Psoas muscle (tissue), 7 donors: ENCODE measurements at regions not wholly inside any gene's neighbourhood (a gene's known extent, or its start where the extent isn't known, plus 50 kb on each side); places are given as distances from the start of the nearest gene placed in this dataset.

ENCODE experiments used
- ATAC-seq, 4 donors: fragments of 200-7000 bp; cut with Tn5 transposase; one replicate each; pipeline ENCODE4 v1.9.1; 2020; ENCODE audit warnings: moderate library complexity in 3 of 4, mild to moderate bottlenecking in 2 of 4
- DNase-seq, 2 donors: peaks; one replicate each; pipeline ENCODE4 v3.0.0-alpha.2; 2020
- H3K27ac ChIP-seq: fragments of 200-600 bp; one replicate; pipeline ENCODE4 v1.8.0; 2022
- H3K27me3 ChIP-seq, 3 donors: fragments of 200-600 bp in 1 of 3; one replicate each; pipeline versions ENCODE4 v1.6.1 to v1.8.0; 2013 to 2022; ENCODE audit warnings: low read length in 2 of 3, mild to moderate bottlenecking in 2 of 3, moderate library complexity in 1 of 3; ENCODE audit not compliant: insufficient read depth in 3 of 3
- H3K36me3 ChIP-seq, 2 donors: fragments of 200-600 bp in 1 of 2; one replicate each; pipeline versions ENCODE4 v1.6.1 to v1.8.0; 2013 to 2022; ENCODE audit warnings: low read depth in 1 of 2, mild to moderate bottlenecking in 1 of 2, moderate library complexity in 1 of 2; ENCODE audit not compliant: insufficient read depth in 1 of 2
- H3K4me1 ChIP-seq: fragments of 200-600 bp; one replicate; pipeline ENCODE4 v1.8.0; 2022
- H3K4me3 ChIP-seq: fragments of 200-600 bp; one replicate; pipeline ENCODE4 v1.8.0; 2022; ENCODE audit warnings: mild to moderate bottlenecking
- H3K9me3 ChIP-seq: fragments of 200-600 bp; one replicate; pipeline ENCODE4 v1.8.0; 2022
- WGBS, 3 donors: extraction: QIAGEN DNeasy Blood & Tissue Kit; methylation state at CpG; one replicate each; pipeline versions ENCODE4 v1.1.6 to v1.1.7; 2013; 5-methylcytosine and 5-hydroxymethylcytosine counted together
- intact Hi-C, 2 donors: fragments of 100-400 bp; cut with DNase I; formaldehyde crosslinking; loops; one replicate each; pipeline versions ENCODE4 v1.11.0 to v1.14.2; 2022
- TF ChIP-seq, protein P1 (sequence below): fragments of 200-600 bp; IDR thresholded peaks from one replicate; pipeline ENCODE4 v1.8.0; 2022; ENCODE audit warnings: antibody characterized with exemption
- donor health status: healthy with polysubstance abuse.
- donor health status: DM: no; HTN: no; CAD: no; lungs with moderate emphysema.
- donor health status: Bipolar disorder and iron deficiency.
- donor health status: healthy.
- donor health status: DM: yes; HTN: yes; CAD: no.
- donor health status: DM: no; HTN: no; CAD: no.
- donor health status: DM: yes; HTN: yes; CAD: no.

DNA sequence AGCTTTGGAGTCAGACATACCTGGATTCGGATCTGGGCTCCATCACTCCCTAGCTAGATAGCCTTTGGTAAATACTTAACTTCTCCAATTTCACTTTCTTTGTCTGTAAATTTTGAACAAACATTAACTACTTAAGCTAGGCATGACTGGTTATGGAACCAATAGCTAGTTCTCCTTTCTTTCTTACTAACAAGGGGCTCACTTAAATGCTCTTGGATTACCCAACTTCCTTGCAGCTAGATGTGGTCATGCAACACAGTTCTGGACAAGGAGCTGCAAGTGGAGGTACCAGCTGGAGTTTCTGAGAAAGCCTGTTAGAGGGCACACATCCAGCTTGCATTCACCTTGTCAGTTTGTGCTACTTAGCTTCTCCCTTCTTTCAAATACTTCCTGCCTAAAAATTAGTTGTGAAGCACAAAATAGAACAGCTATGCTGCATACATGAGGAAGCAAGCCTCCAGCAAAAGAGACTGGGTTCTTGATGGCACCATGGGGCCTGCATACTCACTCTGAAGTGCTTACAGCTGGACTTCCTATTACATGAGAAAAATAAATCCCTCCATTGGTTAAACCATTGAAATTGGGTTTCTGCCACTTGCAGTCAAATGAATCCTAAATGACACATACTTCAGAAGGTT is 210.1 kb upstream of the EEA1 start:
- no peak for DNase-seq
- peak overlapping the region; percentile 81 for H3K27ac ChIP-seq
- TF ChIP-seq, protein P1, sequence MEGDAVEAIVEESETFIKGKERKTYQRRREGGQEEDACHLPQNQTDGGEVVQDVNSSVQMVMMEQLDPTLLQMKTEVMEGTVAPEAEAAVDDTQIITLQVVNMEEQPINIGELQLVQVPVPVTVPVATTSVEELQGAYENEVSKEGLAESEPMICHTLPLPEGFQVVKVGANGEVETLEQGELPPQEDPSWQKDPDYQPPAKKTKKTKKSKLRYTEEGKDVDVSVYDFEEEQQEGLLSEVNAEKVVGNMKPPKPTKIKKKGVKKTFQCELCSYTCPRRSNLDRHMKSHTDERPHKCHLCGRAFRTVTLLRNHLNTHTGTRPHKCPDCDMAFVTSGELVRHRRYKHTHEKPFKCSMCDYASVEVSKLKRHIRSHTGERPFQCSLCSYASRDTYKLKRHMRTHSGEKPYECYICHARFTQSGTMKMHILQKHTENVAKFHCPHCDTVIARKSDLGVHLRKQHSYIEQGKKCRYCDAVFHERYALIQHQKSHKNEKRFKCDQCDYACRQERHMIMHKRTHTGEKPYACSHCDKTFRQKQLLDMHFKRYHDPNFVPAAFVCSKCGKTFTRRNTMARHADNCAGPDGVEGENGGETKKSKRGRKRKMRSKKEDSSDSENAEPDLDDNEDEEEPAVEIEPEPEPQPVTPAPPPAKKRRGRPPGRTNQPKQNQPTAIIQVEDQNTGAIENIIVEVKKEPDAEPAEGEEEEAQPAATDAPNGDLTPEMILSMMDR: no peak
- no peak overlapping the region for H3K4me3 ChIP-seq
- H3K9me3 ChIP-seq: no peaks in the 10 kb centered on the region
- intact Hi-C loops: loop anchor here in 1 of 2 donors (10.0 kb wide), 1 partner anchor 246 kb away; no protein-coding TSS in a partner anchor
- H3K4me1 ChIP-seq: peaks cover 44% of the 10 kb centered on the region
- ATAC-seq: no peak
- 83 to 94% (median 84%) methylated on average over 1 of the region's 1 CpG for WGBS, 3 donors
- H3K36me3 ChIP-seq: no peaks in the 10 kb centered on the region
- H3K27me3 ChIP-seq: no peaks in the 10 kb centered on the region

DNA sequence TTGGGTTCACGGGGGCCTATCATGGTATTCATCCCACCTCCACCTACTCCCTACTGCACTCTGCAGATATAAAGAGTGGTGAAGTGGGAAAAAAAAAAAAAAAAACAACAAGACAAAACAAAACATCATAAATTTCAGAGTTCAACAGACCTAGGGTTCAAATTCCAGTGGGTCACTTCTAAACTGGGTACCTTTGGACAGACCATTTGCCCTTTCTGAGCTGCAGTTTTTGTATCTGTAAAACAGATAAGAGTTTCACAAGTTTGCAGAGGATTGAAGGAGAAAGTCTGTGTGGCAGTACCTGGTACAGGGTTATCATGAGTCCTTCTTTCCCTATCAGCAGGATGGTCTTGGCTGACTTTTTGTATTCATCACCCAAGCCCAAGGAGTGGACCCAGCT is 211.2 kb upstream of the EEA1 start:
- intact Hi-C loops: loop anchor here (5.0 kb wide), 2 partner anchors 37 to 52 kb away; no protein-coding TSS in a partner anchor
- 96 to 100% (median 98%) methylated on average over 1 of the region's 1 CpG for WGBS, 3 donors
- Histone ChIP-seq H3K4me3 (no peak overlapping the region), H3K9me3 (no peaks in the 10 kb centered on the region), H3K27ac (peak overlapping the region; percentile 75), H3K4me1 (peaks cover 41% of the 10 kb centered on the region), H3K36me3 (no peaks in the 10 kb centered on the region), H3K27me3 (no peaks in the 10 kb centered on the region)
- TF ChIP-seq, protein P1: no peak
- ATAC-seq: no peak
- DNase-seq: no peak

DNA sequence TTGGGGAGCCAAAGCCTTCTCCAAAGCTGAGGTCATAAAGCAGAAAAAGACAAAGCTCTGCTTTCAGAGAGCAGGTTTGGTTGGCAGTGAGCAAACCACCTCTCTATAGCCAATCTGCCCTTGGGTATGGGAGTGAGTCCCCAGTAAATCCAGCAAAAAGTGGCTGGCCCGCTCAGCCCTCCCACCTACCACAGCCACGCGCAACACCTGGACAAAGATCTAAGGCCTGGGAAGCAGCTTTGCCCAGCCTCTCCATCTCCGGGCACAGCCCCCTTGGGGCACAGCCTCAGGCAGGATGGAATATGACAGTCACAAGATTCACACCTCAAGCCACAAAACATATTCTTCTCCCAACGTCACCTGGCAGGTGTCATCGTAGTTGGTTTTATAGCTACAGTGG is 211.7 kb upstream of the EEA1 start:
- Histone ChIP-seq H3K4me3 (no peak overlapping the region), H3K4me1 (peaks cover 37% of the 10 kb centered on the region), H3K36me3 (no peaks in the 10 kb centered on the region), H3K9me3 (no peaks in the 10 kb centered on the region), H3K27me3 (no peaks in the 10 kb centered on the region), H3K27ac (peak overlapping the region; percentile 75)
- TF ChIP-seq, protein P1: no peak
- ATAC-seq: peak in 1 of 4 donors; percentile 13
- intact Hi-C loops: loop anchor here (5.0 kb wide), 2 partner anchors 36 to 52 kb away; no protein-coding TSS in a partner anchor
- no peak for DNase-seq
- 69 to 87% (median 78%) methylated on average over 6 of the region's 6 CpGs for WGBS, 3 donors

DNA sequence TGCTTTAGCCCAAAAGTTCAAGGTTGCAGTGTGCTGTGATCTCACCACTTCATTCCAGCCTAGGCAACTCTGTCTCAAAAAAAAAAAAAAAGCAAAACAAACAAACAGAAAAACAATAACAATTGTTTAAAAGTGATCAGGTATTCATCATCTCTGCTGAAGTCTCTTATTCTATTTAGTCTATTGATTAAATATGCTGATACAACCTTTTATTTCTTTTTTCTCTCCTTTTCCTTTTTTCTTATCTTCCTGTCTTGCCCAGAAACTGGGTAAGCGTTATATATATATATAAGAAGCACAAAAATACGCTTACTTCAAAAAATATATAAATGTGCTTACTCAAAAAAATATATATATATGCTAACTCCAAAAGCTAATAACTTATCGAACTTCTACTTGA is 213.8 kb upstream of the EEA1 start:
- 96 to 99% (median 96%) methylated on average over 3 of the region's 3 CpGs for WGBS, 3 donors
- DNase-seq (no peak), ATAC-seq (no peak)
- no peak overlapping the region for H3K4me3 ChIP-seq
- H3K27me3 ChIP-seq: no peaks in the 10 kb centered on the region
- TF ChIP-seq, protein P1: no peak
- intact Hi-C loops: loop anchor here (5.0 kb wide), 2 partner anchors 34 to 49 kb away; no protein-coding TSS in a partner anchor
- H3K9me3 ChIP-seq: no peaks in the 10 kb centered on the region
- no peak overlapping the region for H3K27ac ChIP-seq
- H3K4me1 ChIP-seq: peaks cover 40% of the 10 kb centered on the region
- no peaks in the 10 kb centered on the region for H3K36me3 ChIP-seq
